MM.1S (cell line): ENCODE measurements at regions not wholly inside any gene's neighbourhood (a gene's known extent, or its start where the extent isn't known, plus 50 kb on each side); places are given as distances from the start of the nearest gene placed in this dataset.

Experiments
- CTCF ChIP-seq: fragments of 300-600 bp; sonication (generic); IDR thresholded peaks from 2 replicates; pipeline ENCODE4 v1.5.1; 2016; ENCODE audit warnings: antibody characterized with exemption, low read length, mixed read lengths
- EZH2 ChIP-seq: fragments of 300-600 bp; sonication (generic); optimal IDR thresholded peaks from 2 replicates; pipeline ENCODE3; 2017; ENCODE audit warnings: low read depth, mild to moderate bottlenecking, antibody characterized with exemption, low read length, mixed read lengths
- EZH2phosphoT487 ChIP-seq: fragments of 300-600 bp; sonication (generic); IDR thresholded peaks from 2 replicates; pipeline ENCODE4 v1.6.1; 2018; ENCODE audit warnings: antibody characterized with exemption, low read length

GRCh38 chr5:128791312-128791711 lies 174.0 kb upstream of the SLC27A6 start:
- TF ChIP-seq CTCF, result no peak
- no peak for TF ChIP-seq EZH2phosphoT487
- TF ChIP-seq EZH2, result no peak
